NOMO-1 treated with DMSO at 0.1 percent for 48 hours (cell line): ENCODE measurements at regions not wholly inside any gene's neighbourhood (a gene's known extent, or its start where the extent isn't known, plus 50 kb on each side); places are given as distances from the start of the nearest gene placed in this dataset.
"Not testable (repeated sequence)": the region's sequence is repeated elsewhere in the genome, so short reads cannot be mapped to it uniquely, and the experiment has no call there.

Source experiments
- DNase-seq: peaks from one replicate; lab custom pipeline; 2025; ENCODE audit not compliant: unreplicated experiment; lab: John Stamatoyannopoulos, UW

DNA sequence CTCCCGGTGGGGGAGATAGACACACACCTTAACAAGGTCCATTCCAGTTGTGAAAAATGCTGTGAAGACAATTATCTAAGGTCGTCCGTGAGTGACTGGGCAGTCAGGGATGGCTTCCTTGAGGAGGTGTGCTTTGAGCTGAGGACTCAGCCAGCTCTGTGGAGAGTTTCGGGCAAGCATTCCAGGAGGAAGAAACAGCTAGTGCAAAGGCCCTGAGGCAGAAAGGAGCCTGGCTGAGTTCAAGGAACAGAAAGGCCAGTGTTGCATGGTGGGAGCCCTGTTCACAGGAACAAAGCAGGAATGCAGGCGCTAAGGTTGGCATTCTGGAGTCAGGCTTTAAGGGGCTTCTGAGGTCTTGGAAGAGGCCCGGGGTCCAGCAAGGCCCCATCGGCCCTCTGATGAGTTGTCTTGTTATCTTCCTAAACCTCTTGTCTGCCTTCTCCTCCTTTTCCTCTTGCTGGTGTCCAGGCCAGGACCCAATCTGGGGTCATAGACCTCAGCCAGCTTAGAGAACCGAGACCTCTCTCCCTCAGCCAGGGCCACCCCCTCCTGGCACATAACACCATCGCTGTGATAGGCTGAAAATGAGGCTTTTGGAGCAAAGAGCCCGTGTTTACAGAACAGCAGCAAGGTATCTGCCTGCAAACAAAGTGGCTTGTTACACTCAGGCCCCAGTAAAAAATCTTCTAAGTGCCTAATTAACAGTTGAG lies 270.2 kb upstream of the MVB12B start:
- no peak for DNase-seq

DNA sequence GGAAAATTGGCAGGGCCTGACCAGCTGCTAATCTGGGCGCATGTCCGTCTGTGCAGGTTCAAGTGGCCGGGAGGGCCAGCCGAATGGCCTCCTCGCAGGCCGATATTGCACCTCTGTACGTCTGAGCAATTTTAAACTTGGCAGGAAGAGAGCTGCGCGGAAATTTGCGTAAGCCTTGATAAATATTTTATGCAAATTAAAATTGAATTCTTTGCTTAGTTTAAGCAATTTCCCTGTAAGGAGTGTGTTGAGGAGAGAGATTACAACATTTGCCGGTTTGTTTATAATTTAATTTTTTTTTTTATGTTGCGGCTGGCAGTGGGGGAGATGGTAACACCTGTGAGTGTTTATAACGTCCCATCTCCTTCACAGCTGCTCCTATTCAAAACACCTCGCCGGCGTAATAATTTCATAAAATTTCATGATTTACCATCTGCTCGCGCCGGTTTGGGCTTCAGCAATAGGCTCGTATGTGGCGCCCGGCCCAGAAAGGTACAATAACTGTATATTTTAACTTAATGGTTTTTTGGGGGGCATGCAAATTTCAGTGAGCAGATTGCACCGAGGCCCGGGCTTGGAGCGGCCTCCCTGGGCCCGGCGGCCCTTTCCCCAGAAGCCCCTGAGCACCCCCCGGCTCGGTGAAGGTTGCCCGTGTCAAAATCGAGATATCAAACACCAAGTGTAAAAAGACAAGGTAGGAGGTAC lies 269.4 kb upstream of the MVB12B start:
- no peak for DNase-seq

DNA sequence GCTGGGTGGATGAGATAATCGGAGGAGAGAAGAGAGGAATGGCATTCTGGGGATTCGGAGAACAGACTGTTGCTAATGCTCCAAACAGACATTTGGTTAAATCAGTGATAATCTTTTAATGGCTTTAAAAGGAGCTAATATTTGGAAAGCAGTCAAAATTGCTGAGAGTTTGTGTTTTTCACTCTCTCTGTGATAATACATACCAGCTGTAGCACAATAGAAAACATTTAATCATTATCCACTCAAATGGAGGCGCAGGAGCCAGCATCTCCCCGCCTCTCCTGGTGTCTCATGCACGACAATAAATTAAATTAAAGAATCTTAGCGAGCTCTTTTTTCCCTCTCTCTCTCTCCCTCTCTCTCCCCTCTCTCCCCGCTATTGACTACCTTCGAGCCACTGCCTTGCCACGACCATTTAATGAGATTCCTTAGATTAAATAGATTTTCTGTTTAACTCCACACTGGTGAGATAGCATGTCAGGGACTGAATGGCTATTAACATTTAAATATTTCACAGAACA lies 268.6 kb upstream of the MVB12B start:
- DNase-seq, result no peak

DNA sequence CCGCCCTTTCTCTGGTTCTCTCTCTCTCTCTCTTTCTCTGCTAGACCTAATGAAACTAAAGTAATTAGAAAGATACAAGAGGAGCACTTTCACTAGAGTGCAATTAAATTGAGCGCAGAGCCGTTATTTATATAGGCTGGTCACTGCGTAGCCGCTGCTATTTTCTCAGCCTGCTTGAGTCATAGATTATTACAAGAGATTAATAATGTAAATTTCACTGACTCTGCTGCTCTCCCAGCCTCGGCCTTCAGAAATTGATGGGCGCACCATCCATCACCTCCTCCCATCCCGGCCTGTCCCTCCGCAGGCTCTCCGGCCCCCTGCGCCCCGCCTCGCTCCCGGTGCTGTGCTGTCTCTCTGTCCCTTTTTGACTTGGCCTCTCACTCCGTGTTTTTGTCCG lies 268.0 kb upstream of the MVB12B start:
- DNase-seq, result no peak

DNA sequence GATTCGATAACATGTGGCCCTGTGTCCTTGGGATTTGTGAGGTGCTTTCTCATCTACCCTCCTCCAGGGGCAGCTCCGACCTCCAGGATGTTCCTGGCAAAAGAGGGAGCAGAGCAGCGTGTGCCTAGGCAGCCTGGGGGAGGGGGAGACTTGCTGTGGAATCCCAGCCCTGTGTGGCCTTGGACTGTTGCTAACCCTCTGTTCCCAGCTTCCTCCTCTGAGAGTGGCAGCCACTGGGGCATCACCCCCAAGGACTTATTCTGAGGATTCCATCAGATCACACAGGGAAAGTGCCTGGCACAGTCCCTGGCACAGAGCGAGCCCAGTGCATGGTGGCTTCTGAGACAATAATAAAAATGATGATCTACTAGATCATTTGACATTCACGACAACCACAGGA lies 265.1 kb upstream of the MVB12B start:
- no peak for DNase-seq

DNA sequence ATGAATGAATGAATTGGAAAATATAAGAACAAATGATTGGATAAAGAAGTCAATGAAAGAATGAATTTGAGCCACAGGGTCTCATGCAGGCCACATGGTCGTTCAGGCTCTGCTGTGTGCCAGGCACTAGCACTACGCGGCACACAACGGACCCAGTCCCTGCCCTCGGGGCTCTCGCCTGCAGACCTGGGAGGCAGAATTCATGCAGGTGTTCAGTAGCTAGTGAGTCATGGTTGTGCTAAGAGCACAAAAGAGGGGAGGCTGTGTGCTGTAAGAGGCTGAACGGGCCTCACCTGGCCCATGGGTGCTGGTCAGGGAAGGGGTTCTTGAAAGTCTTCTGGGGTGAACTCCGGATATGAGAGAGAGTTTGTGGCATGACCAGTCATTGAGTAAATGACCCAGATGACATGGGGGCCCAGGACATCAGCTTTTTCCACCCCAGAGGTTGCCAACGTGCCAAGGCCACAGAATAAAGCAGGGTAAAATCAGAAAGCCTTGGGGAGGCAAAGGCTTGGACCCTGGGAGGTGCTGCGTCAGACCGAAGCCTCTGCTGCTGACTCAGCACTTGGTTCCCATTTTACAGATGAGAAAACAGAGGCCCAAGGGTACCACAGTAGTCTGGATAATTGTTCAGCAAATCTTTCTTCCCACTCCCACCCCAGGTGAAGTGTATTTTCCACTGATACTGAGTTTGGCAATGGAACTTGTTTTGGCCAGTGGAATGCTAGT lies 264.3 kb upstream of the MVB12B start:
- DNase-seq, result no peak

DNA sequence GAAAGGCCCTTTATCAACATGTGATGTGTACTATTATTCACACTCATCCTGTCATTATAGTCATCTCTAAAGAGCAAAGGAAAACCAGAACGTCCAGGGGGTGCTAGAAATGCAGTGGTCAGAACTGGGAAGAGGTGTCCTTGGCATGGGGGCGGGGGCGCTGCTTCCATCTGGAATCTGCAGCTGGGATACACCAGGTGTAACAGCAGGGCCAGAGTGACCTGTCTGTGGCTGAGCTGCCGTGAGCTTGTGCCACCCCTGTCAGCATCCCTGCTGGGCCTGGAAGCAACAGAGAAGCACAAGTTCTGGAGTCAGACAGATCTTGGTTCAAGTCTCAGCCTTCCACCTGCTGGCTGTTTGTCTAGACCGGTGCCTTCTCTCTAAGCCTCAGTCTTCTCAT lies 263.3 kb upstream of the MVB12B start:
- DNase-seq, result no peak

DNA sequence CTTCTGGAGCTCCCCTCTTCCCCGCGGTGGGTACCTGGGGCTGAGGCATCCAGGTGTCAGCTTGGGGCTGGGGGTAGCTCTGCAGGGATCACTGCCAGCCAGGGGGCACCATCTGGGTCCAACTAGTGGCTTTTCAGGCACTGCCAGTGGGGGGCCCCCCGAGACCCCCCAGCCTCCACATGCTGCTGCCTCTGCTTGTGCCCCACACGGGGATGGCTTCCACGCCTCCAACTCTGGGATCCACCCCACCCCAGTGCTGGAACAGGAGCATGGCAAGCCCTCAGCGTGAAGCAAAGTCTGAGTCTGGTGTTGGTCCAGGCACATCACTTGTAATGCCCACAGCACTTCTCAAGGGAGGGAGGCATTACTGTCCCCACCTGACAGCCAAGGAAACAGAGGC lies 260.5 kb upstream of the MVB12B start:
- DNase-seq, result no peak

DNA sequence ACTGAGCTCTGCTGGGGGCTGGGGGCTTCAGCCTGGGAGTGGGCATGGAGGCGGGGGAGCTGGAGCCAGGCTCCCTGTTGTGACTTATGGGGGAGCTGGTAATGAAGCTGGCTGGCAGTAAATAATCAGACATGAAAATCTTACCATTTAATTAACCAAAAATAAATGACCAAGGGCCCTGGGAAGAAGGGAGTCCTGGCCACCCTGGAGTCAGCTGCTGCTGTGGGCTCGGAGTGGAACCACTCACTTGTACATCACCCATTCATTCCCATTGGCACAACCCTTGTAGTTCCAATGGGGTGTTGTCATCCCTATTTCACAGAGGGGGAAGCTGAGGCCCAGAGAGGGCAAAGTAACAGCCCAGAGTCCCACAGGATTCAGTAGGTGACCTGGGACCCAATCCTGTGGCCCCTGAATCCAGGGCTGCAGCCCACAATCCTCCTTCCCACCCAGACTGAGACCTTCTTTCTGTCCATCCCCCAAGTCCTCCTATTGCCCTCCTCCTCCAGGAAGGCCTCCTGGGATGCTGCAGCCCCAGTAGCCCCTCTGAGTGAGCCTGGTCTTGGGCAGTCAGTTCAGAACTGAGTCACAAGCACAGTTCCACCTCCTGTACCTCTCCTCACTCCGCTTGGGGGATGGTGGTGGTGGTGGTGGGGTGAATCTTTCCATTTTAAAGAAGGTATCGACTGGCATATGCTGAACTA lies 259.4 kb upstream of the MVB12B start:
- DNase-seq, result no peak

DNA sequence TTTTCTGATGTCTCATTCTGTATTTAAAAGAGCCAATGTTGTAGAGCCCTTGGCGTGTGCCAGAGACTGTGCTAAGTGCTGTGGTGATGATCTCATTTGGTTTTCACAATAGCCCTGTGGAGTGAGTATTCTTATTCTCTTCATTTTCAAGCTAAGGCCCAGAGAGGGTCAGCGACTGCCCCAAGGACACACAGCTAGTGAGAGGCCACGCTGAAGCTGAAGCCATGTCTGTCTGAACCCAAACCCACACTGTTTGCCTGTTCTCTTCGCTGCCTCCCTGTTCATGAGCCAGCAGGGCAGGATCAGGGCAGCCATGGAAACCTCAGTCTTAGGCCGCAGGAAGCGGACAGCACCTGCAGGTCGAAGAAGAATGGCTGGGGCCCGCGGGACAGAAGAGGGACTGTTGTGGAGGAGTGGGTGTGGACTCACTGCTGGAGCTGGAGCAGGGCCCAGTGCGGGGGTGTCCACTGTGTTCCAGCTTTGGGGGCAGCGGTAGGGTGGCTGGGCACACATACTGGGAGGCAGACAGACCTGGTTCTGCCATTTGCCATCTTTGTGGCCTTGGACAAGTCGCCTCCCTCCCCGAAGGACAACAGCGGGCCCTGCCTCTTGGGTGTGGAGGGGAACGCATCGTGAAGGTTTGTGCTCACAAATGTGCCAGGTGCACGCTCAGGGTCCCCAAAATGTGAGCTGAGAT lies 257.9 kb upstream of the MVB12B start:
- DNase-seq, result no peak

DNA sequence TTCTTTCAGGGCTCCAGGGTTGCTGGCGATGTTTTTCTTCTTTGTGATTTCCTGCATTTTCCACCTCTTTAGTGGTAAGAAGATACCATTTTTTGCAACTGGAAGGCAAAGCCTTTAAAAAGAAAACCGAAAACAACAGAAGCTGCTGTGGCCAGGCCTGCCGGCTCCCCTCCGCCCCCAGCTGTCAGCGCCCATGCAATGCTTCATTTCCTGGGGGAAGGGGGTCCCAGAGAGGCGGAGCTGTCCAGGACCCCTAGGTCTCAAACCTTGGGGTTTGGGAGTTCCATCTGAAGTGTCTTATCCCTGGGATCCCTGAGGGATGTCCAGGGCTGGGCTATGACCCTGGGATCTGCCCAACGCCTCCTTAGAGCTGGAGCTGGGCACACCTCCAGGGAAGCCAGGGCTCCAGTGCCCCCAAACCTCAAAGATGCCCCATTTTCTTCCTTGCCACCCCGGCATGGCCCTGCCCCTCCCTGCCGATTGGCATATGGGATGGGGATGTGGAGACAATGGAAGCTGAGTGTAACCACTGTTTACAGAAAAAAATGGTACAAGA lies 257.2 kb upstream of the MVB12B start:
- no peak for DNase-seq

DNA sequence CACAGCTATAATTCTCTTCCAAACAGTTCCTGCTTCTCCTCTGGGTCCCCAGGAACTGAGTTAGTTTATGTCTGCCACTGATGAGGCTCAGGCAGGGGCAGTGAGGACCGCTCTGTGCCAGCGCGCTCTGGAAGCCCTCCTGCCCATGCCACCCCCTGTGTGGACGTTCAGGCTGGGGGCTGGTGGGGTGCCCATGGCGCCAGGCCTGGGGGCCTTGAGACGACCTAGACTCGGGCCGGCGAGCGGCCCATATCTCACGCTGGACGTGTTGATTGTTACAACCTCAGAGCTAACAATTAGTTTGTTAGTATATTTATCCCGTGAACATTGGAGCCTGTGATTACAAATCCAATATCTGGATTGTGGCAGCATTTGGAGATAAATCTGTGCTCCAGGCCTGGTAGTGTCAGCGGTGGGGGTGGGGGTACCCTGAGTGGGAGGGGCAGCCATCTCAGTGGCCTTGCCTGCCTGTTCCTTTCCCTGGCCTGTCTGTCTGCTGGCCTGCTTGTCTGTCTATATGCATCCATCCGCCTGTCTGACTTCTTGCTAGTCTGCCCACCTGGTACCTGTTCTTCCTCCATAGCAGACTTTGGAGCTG lies 256.5 kb upstream of the MVB12B start:
- DNase-seq, result no peak

DNA sequence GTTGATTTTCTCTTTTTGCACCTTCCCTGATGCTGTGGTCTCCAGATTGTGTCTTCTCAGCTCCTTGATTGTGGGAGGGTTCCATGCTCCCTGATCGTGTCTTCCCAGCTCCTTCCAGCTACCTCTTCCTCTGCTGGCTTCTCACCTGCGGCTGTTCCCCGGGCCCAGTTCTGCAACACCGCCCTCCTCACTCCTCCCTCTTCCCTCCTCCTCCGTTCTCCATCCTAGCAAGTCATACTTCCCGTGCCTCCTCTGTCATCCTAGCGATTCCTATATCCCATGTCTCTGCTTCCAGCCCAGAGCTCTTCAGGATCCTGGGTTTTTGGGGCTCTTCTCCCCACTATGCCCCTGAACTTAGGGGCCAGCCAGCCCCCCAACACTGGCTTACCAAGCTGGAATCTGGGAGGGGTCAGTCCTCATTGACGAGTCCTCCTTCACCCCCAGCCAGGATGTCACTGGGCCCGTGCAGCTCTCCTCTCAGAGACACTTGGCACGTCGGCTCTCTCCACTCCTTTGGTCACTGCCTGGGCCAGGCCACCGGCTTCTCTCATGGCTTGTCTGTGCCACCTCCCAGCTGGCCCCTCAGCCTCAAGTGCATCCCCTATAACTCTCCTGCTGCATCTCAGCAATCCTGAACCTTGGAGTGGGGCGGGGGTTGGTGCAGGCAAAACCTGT lies 255.4 kb upstream of the MVB12B start:
- DNase-seq, result no peak

DNA sequence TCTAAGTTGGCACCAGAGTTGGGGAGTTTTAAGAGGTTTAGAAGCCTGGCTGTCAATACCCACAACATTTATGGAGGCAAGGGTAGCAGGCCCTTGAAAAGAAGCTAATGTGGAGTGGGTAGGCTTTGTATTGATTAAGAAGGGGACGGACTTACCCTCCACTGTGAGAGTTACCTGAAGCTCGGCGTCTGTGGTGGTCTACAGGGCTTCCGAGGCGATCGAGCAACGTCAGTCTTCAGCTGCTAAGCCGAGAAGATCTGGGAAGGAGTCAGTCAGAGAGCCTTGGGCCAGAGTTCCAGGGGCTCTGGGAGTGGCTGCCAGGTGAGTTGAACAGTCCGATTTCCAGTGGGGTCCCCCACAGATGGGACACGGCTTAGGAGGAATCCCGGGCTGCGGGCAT lies 249.0 kb upstream of the MVB12B start:
- DNase-seq, result not testable (repeated sequence)

DNA sequence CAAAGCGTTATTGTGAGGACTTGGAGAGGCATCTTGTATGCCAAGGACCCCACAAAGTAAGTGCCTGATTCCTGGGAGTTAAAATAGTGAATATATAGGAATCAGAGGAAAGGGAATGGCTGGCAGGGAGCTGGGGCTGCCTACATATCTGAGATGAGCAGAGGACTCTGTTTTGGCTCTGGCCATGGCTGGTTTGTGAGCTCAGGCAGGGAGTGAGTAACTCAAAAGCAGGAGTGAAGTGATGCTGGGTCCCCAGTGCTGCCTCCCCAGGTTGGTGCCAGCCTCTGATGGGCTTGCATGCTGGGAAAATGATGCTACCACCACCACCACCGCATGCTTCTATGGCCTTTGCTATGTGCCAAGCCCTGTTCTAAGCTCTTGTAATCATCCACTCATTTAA lies 246.0 kb upstream of the MVB12B start:
- no peak for DNase-seq

DNA sequence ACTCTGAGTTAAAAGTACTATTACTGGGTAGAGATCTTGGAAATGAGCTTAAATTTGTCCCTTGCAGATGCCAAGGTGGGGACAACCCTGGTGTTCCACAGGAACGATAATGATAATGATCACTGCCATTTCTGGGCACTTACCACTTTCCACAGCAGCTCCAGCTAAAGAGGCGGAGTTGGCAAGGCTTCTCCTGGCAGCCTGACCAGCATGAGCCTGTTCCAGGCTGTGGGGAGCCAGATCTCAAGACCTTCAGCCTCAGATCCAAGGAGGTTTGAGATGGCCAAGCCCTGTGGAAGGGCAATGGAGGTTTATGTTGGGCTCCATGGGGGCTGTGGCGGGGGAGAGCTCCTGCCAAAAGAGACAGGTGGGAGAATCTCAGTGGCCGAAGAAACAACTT lies 244.9 kb upstream of the MVB12B start:
- no peak for DNase-seq

DNA sequence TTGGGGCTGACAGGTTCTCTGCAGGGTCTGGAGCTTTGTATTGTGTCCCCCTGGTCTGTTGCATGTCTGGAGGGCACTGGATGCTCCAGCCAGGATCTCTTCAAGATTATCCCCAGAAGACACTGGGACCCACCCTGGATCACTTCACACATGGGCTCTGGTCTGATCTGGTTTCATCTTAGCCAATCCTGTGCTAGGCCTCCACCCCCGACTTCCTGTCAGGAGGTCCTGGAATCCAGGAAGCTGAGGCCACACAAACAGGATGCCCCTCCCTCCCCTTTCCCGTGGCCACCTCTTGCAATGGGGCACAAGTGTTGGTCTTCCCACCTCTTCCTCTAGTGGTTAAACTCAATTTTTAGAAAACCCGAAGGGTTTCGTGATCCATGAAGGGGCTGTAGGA lies 242.6 kb upstream of the MVB12B start:
- DNase-seq, result no peak

DNA sequence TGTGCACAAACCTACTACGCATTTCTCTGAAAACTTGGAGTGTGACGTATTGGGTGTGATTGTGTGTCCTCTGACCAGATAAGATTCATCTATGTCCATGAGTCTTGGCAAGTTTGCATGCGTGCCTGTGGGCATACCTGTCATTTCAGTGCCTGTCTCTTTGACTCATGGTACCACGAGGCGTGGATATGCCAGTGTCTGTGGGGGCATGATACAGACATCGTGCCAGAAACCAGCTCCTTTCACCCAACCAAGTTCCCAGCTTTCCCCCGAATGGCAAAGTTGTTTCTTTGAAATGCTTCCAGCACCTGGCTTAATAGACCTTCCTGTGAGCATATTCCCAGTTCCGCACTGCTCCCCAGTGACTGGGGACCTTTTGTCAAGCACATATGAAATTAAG lies 241.9 kb upstream of the MVB12B start:
- no peak for DNase-seq

DNA sequence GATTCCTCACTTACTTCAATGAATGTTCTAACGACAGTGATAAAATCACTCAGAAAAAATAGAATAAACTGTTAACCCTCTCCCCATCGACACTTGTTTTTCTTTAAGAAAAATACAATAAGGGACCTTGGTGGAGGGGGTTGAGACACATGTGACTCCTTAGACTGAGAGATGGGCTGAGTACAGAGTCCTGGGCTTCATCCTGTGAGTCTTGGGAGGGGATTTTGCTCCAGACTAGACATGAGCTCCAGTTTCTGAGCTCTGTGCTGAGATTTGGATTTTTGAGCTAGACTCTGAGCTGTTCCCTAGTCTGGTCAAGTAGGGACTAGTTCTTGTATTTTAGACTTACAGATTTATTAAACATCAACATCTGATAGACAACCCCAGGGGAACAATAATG lies 241.5 kb upstream of the MVB12B start:
- no peak for DNase-seq

DNA sequence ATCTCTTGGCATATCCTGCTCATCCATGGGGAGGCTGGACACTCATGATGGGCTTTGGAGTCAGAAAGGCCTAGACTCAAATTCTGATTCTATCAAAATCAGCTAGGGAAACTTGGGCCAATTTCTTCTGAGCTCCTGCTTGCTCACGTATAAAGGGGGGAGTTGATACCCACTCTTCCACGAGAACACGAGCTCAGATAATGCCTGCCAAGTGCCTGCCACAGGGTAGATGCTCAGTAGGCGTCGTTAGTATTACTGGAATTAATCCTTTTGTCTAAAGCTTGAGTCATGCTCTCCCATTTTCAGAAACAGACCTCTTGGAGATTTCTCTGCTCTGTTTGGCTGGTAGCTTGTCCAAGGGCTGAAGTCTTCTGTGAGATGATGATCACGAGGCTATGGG lies 238.3 kb upstream of the MVB12B start:
- no peak for DNase-seq
